A549 (cell line): ENCODE measurements at regions not wholly inside any gene's neighbourhood (a gene's known extent, or its start where the extent isn't known, plus 50 kb on each side); places are given as distances from the start of the nearest gene placed in this dataset.

Source experiments
- ATAC-seq, 2 experiments: fragments of 200-7000 bp in 1 of 2; fragments of >200 bp in 1 of 2; cut with Nextera tagmentation in 1 of 2; cut with Tn5 transposase in 1 of 2; 3 replicates each; pipeline versions ENCODE4 v1.8.0 to v1.9.1; 2018 to 2020; ENCODE audit warnings: mild to moderate bottlenecking in 1 of 2, moderate library complexity in 1 of 2
- CTCF ChIA-PET: fragments of 300-600 bp; sonication (Branson Sonifier 250); formaldehyde crosslinking; extraction: SDS; loops from one replicate; lab custom pipeline; 2021; ENCODE audit warnings: antibody characterized with exemption, inconsistent platforms; lab: Yijun Ruan, JAX
- POLR2A ChIA-PET: fragments of 350-600 bp; formaldehyde crosslinking; extraction: SDS; loops from one replicate; lab custom pipeline; 2021; ENCODE audit warnings: antibody characterized with exemption, inconsistent platforms; lab: Yijun Ruan, JAX
- DNase-seq, 2 experiments: peaks; one replicate each; pipeline versions ENCODE4 v3.0.0 to v3.0.0-alpha.2; 2011 to 2016; ENCODE audit warnings: low read depth in 1 of 2, low spot score in 1 of 2
- FAIRE-seq: peaks from 2 replicates; lab custom pipeline; 2011; peaks lifted over from hg19 to GRCh38; lab: Jason Lieb, UNC
- H3K27ac ChIP-seq, 2 experiments: fragments of >200 bp; sonication (Bioruptor Twin); formaldehyde crosslinking; 3 replicates each; pipeline ENCODE4 v1.5.1; 2016 to 2017
- H3K4me1 ChIP-seq: fragments of >200 bp; sonication (Bioruptor Twin); formaldehyde crosslinking; 3 replicates; pipeline ENCODE4 v1.6.1; 2016
- H3K4me2 ChIP-seq: fragments of >200 bp; sonication (Bioruptor Twin); formaldehyde crosslinking; 3 replicates; pipeline ENCODE4 v1.6.1; 2016
- H3K4me3 ChIP-seq: fragments of >200 bp; sonication (Bioruptor Twin); formaldehyde crosslinking; 3 replicates; pipeline ENCODE4 v1.5.1; 2016
- H3K9me3 ChIP-seq: fragments of >200 bp; sonication (Bioruptor Twin); formaldehyde crosslinking; 3 replicates; pipeline ENCODE4 v1.6.1; 2016
- ATOH8 ChIP-seq: fragments of 250-450 bp; sonication (Bioruptor Pico); IDR thresholded peaks from 2 replicates; pipeline ENCODE4 v1.5.0; 2020; ENCODE audit warnings: low read depth, mild to moderate bottlenecking, moderate library complexity
- BCL3 ChIP-seq: fragments of >200 bp; sonication (Bioruptor Twin); formaldehyde crosslinking; IDR thresholded peaks from 3 replicates; pipeline ENCODE4 v1.6.1; 2016
- BHLHE40 ChIP-seq: IDR thresholded peaks from 2 replicates; pipeline ENCODE4 v1.6.1; 2012; ENCODE audit warnings: low read depth, low read length, inconsistent platforms
- CBX8 ChIP-seq: fragments of 200-600 bp; sonication (generic); IDR thresholded peaks from 2 replicates; pipeline ENCODE4 v1.6.1; 2016
- CHD2 ChIP-seq: fragments of 150-350 bp; IDR thresholded peaks from 2 replicates; pipeline ENCODE4 v1.6.1; 2014; ENCODE audit warnings: low read length; ENCODE audit not compliant: partially characterized antibody
- CHD4 ChIP-seq: fragments of 200-600 bp; sonication (generic); IDR thresholded peaks from 2 replicates; pipeline ENCODE4 v1.6.1; 2016; ENCODE audit warnings: antibody characterized with exemption, mild to moderate bottlenecking, borderline replicate concordance
- EHF ChIP-seq: fragments of 250-450 bp; sonication (Bioruptor Pico); IDR thresholded peaks from 2 replicates; pipeline ENCODE4 v1.5.0; 2020; ENCODE audit warnings: mild to moderate bottlenecking
- EHMT2 ChIP-seq: fragments of 200-600 bp; sonication (generic); IDR thresholded peaks from 2 replicates; pipeline ENCODE4 v1.6.1; 2016; ENCODE audit warnings: antibody characterized with exemption, low read depth, mild to moderate bottlenecking, moderate library complexity
- ESRRA ChIP-seq: fragments of 150-350 bp; IDR thresholded peaks from 2 replicates; pipeline ENCODE4 v1.6.1; 2014; ENCODE audit warnings: mild to moderate bottlenecking, low read length, borderline replicate concordance
- HDAC2 ChIP-seq: fragments of 200-600 bp; sonication (generic); IDR thresholded peaks from 2 replicates; pipeline ENCODE4 v1.6.1; 2016
- HOXB5 ChIP-seq: fragments of 250-450 bp; sonication (Bioruptor Pico); IDR thresholded peaks from 2 replicates; pipeline ENCODE4 v1.5.0; 2020; ENCODE audit warnings: mild to moderate bottlenecking, moderate library complexity
- KDM1A ChIP-seq: fragments of 200-600 bp; sonication (generic); IDR thresholded peaks from 2 replicates; pipeline ENCODE4 v1.6.1; 2016; ENCODE audit warnings: low read depth, mild to moderate bottlenecking
- NFE2L2 ChIP-seq: fragments of 150-350 bp; conservative IDR thresholded peaks from 2 replicates; pipeline ENCODE4 v1.6.1; 2014; ENCODE audit warnings: low read length
- NPAS2 ChIP-seq: fragments of 250-450 bp; sonication (Bioruptor Pico); IDR thresholded peaks from 2 replicates; pipeline ENCODE4 v1.8.0; 2022; ENCODE audit warnings: mild to moderate bottlenecking, moderate library complexity, borderline replicate concordance
- PHF8 ChIP-seq: fragments of 200-600 bp; sonication (generic); IDR thresholded peaks from 2 replicates; pipeline ENCODE4 v1.6.1; 2016; ENCODE audit warnings: low read depth, mild to moderate bottlenecking, antibody characterized with exemption, moderate library complexity, borderline replicate concordance
- POLR2AphosphoS2 ChIP-seq: conservative IDR thresholded peaks from 2 replicates; pipeline ENCODE4 v1.6.1; 2012; ENCODE audit warnings: low read length, improper control_type of control experiment, inconsistent platforms
- RAD21 ChIP-seq, 2 experiments: fragments of >200 bp in 1 of 2; sonication (Bioruptor Twin) in 1 of 2; formaldehyde crosslinking in 1 of 2; IDR thresholded peaks in 1 of 2; conservative IDR thresholded peaks in 1 of 2; 2 replicates in 1 of 2; 3 replicates in 1 of 2; pipeline ENCODE4 v1.6.1; 2012 to 2018; ENCODE audit warnings: inconsistent platforms in 1 of 2
- RNF2 ChIP-seq: fragments of 200-600 bp; sonication (generic); IDR thresholded peaks from 2 replicates; pipeline ENCODE4 v1.6.1; 2016; ENCODE audit warnings: low read depth, mild to moderate bottlenecking, antibody characterized with exemption, moderate library complexity, borderline replicate concordance
- SREBF2 ChIP-seq: fragments of 450-650 bp; IDR thresholded peaks from 2 replicates; pipeline ENCODE4 v1.6.1; 2014; ENCODE audit warnings: mild to moderate bottlenecking, moderate library complexity
- TP53 ChIP-seq: fragments of 250-450 bp; sonication (Bioruptor Pico); IDR thresholded peaks from 2 replicates; pipeline ENCODE4 v1.5.0; 2021; ENCODE audit warnings: mild to moderate bottlenecking, moderate library complexity
- ZC3H11A ChIP-seq: fragments of 450-650 bp; IDR thresholded peaks from 2 replicates; pipeline ENCODE4 v1.6.1; 2014; ENCODE audit warnings: antibody characterized with exemption, mild to moderate bottlenecking
- ZNF302 ChIP-seq: fragments of 250-450 bp; sonication (Bioruptor Pico); IDR thresholded peaks from 2 replicates; pipeline ENCODE4 v1.9.0; 2021; ENCODE audit warnings: inconsistent platforms, mild to moderate bottlenecking, moderate library complexity
- WGBS: methylation state at CpG from one replicate; pipeline ENCODE4 v1.1.6; 2017; ENCODE audit errors: missing lambda C conversion rate; 5-methylcytosine and 5-hydroxymethylcytosine counted together
- TF ChIP-seq, protein P1 (sequence below): fragments of 450-650 bp; IDR thresholded peaks from 2 replicates; pipeline ENCODE4 v1.6.1; 2014; ENCODE audit warnings: antibody characterized with exemption
- TF ChIP-seq, protein P2 (sequence below): fragments of >200 bp; sonication (Bioruptor Twin); formaldehyde crosslinking; IDR thresholded peaks from 3 replicates; pipeline ENCODE4 v1.5.1; 2016
- TF ChIP-seq, protein P3 (sequence below): IDR thresholded peaks from 2 replicates; pipeline ENCODE4 v1.6.1; 2012

- CTCF ChIA-PET = no interaction called here
- Histone ChIP-seq H3K4me2 (no peak overlapping the region), H3K4me3 (no peak overlapping the region), H3K9me3 (0 out of 3 replicates have a peak, but pooled peaks cover 2% of the 10 kb centered on the region), H3K4me1 (no peaks in the 10 kb centered on the region), H3K27ac (no peak overlapping the region)
- DNase-seq = no peak
- POLR2A ChIA-PET = no interaction called here
- 41% methylated on average over 3 of the region's 3 CpGs for WGBS
- no peak for ATAC-seq
- TF ChIP-seq HDAC2 (no peak), EHF (CRISPR knock-in tag) (no peak), RNF2 (no peak), CHD2 (no peak), NFE2L2 (no peak), ATOH8 (no peak), RAD21 (conservative IDR thresholded peaks at IDR 0.05 in 1 of 2, IDR thresholded peaks at IDR 0.05 in 1 of 2) (no peak), CHD4 (no peak), CBX8 (no peak), NPAS2 (CRISPR knock-in tag) (no peak), EHMT2 (no peak), BCL3 (no peak), PHF8 (no peak), KDM1A (no peak), POLR2AphosphoS2 (no peak), BHLHE40 (no peak)
- no peak for FAIRE-seq
Measured at GRCh38 chr10:121015916-121016315, 164.8 kb downstream of the WDR11 start.

DNA sequence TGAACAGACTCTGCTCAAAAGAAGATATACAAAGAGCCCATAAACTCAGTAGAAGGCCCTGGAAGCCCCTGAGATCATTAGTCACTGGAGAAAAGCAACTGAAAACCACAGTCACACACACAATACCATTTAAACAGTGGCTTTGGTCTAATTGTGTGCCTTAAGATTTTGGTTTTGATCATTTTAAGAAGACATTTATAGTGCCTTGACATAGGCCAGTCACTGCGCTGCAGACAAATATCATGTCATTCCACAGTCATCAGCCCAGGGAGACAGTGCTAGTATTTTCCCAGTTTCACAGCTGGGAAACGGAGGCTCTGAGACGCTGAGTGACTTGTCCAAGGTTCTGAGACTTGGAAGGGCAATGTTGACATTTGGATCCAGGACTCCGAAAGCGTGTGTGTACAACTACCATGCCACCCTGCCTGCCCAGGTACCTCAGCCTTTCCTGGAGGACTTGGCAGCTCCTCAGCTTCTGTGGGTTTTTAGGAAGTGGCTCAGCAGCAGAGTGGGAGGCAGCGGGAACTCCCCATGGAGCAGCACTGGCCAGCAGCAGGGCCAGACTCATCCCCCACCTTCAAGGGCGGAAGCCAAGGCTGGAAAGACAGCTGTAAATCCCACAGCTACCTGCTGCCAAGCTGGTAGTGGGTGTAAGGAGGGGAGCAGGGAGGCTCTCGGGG is 173.9 kb downstream of the WDR11 start:
- TF ChIP-seq SREBF2 = no peak
- TF ChIP-seq, protein P1, sequence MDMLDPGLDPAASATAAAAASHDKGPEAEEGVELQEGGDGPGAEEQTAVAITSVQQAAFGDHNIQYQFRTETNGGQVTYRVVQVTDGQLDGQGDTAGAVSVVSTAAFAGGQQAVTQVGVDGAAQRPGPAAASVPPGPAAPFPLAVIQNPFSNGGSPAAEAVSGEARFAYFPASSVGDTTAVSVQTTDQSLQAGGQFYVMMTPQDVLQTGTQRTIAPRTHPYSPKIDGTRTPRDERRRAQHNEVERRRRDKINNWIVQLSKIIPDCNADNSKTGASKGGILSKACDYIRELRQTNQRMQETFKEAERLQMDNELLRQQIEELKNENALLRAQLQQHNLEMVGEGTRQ = no peak
- TF ChIP-seq ESRRA = no peak
- no peak for TF ChIP-seq ZNF302 (CRISPR knock-in tag)
- TF ChIP-seq HOXB5 (CRISPR knock-in tag) = no peak
- TF ChIP-seq ZC3H11A = no peak
- TF ChIP-seq, protein P2, sequence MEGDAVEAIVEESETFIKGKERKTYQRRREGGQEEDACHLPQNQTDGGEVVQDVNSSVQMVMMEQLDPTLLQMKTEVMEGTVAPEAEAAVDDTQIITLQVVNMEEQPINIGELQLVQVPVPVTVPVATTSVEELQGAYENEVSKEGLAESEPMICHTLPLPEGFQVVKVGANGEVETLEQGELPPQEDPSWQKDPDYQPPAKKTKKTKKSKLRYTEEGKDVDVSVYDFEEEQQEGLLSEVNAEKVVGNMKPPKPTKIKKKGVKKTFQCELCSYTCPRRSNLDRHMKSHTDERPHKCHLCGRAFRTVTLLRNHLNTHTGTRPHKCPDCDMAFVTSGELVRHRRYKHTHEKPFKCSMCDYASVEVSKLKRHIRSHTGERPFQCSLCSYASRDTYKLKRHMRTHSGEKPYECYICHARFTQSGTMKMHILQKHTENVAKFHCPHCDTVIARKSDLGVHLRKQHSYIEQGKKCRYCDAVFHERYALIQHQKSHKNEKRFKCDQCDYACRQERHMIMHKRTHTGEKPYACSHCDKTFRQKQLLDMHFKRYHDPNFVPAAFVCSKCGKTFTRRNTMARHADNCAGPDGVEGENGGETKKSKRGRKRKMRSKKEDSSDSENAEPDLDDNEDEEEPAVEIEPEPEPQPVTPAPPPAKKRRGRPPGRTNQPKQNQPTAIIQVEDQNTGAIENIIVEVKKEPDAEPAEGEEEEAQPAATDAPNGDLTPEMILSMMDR = no peak
- TF ChIP-seq ATOH8 = no peak
- TF ChIP-seq TP53 (CRISPR knock-in tag) = no peak
- TF ChIP-seq, protein P3, sequence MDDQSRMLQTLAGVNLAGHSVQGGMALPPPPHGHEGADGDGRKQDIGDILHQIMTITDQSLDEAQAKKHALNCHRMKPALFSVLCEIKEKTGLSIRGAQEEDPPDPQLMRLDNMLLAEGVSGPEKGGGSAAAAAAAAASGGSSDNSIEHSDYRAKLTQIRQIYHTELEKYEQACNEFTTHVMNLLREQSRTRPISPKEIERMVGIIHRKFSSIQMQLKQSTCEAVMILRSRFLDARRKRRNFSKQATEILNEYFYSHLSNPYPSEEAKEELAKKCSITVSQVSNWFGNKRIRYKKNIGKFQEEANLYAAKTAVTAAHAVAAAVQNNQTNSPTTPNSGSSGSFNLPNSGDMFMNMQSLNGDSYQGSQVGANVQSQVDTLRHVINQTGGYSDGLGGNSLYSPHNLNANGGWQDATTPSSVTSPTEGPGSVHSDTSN = no peak
- TF ChIP-seq CBX8 = no peak
- WGBS = 30% methylated on average over 7 of the region's 8 CpGs
- Histone ChIP-seq H3K4me1 (no peaks in the 10 kb centered on the region), H3K27ac (no peak overlapping the region), H3K4me3 (no peak overlapping the region), H3K9me3 (no peaks in the 10 kb centered on the region), H3K4me2 (no peak overlapping the region)
- POLR2A ChIA-PET = no interaction called here
- DNase-seq = no peak
- ATAC-seq = no peak
- FAIRE-seq = no peak
- CTCF ChIA-PET = no interaction called here
